Stimulated activated CD4-positive, alpha-beta T cell treated with anti-CD3 and anti-CD28 coated beads, Interleukin-1b, Interleukin-23, amount 100 ng/mL, for 24 hours (primary cell): ENCODE measurements at regions not wholly inside any gene's neighbourhood (a gene's known extent, or its start where the extent isn't known, plus 50 kb on each side); places are given as distances from the start of the nearest gene placed in this dataset.

Experiments
- DNase-seq, 4 experiments: peaks; one replicate each; pipeline ENCODE4 v3.0.0-alpha.2; 2020; ENCODE audit warnings: low read depth in 4 of 4, low spot score in 1 of 4

GRCh38 chr2:71783215-71783614, 329.9 kb downstream of the DYSF start:
- no peak for DNase-seq

DNA sequence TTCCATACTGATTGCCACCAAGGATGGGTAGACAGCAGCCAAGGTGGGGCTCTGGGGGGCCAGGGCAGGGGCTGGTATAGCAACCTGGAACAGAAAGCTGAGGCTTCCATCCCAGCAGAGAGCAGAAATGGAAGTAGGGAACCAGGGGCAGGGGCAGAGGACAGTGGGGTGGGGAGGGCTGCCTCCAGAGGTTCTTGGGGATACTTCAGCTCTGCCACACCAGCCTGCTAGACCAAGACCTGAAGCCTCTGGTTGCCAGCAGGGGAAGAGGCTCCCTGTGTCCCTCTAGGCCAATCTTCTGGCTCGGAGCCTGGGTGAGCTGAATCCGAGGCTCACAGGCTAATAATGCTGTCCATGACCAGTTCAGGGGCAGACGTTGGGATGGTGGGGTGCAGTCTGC, 329.0 kb downstream of the DYSF start:
- no peak for DNase-seq

DNA sequence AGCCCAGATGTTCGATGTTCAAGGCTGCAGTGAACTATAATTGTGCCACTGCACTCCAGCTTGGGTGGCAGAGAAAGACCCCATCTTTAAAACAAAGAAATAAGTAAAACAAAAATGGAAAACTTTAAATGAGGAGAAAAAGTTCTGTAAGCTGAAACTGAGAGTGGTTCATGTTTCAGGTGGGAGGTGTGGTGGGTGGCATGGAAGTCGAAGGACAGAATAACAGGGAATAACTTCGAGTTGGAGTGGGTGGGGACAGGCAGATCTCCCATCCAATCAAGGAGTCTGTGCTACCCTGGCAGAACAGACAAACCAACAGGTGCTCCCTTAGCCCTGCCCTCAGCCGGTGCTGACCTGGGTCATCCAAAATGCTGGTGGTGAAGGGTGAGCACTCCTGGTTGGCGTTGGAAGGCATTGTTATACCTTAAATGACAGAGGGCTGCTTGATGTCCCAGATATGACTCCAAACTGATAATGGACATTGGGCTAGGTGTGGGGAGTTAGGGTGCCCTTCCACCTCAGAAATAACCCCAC, 328.4 kb downstream of the DYSF start:
- no peak for DNase-seq

DNA sequence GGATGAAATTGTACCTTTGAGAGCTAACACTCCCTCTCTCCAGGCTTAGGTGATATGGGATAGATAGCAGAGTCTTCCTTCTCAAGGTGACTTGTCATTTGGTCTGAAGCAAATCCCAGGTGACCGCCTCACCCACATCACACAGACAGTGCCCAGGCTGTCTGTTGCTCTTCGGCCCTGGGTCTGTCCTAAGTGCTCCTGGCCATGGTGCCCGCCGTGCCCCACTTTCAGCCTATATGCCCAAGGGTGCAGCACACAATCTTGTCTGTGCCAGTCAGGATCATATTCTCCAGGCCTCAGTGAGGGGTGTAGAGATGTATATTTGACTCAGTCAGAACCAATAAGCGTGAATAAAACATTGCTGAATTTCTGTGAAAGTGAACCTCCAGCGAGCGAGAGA, 326.8 kb downstream of the DYSF start:
- no peak for DNase-seq

DNA sequence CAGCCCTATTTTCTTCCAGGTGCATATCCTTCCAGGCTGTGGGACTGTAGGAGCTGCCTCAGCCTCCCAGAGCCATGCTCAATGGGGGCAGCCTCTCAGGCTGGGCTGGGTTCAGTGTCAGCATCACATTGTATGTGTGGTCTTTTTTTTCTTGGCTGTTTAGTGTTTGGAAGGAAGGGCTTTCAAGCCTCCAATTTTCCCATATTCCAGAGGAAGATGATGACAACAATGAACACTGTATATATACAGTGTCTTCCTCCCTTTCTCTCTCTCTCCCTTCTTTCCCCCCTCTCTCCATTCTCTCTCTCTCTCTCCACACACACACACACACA, 326.4 kb downstream of the DYSF start:
- DNase-seq, result no peak

GRCh38 chr2:71778936-71779773, 325.8 kb downstream of the DYSF start:
- DNase-seq, result no peak

- DNase-seq, result no peak
These were observed 325.2 kb downstream of the DYSF start for GRCh38 chr2:71778514-71778913.

DNA sequence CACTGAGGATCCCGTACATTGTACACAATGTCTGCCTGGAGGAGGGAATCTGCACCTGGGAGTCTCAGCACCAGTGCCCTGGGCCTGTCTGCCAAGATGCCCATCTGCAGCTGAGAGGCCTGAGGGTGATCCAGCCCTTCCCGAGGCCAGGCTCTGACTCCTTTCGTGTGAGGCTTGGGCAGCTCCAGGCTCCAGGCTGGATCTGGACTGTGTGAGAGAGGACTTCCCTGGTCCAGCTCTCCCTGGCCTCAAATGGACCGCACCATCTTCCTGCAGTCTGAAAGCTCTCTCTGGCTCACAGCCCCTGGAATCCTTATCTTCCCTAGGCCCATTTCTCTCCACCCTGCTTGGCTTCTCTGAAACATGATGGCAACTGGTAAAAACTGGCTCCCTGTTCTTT, 324.6 kb downstream of the DYSF start:
- no peak for DNase-seq

- DNase-seq, result no peak
These were observed 322.9 kb downstream of the DYSF start for GRCh38 chr2:71776227-71776626.

GRCh38 chr2:71773218-71773617, 319.9 kb downstream of the DYSF start:
- no peak for DNase-seq

DNA sequence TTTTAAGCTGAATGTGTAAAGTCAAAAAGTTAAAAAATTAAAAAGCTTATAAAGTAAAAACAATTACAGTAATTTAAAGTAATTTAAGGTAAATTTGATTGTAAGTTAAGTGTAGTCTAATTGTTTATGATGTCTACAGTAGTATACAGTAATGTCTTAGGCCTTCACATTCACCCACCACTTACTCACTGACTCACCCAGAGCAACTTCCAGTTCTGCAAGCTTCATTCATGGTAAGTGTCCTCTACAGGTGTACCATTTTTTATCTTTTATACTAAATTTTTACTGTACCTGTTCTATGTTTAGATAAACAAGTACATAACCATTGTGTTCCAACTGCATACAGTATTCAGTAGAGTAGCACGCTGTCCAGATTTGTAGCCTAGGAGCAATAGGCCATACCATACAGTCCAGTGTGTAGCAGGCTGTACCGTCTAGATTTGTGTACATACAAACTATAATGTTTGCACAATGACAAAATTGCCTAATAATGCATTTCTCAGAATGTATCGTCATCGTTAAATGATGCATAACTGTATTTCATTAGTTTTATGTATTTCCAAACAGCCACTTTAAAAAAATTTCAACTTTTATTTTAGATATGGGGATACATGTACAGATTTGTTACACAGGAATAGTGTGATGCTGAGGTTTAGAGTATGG, 319.3 kb downstream of the DYSF start:
- no peak for DNase-seq

GRCh38 chr2:71767663-71768062, 314.3 kb downstream of the DYSF start:
- no peak for DNase-seq

- no peak for DNase-seq
These were observed 305.7 kb downstream of the DYSF start for GRCh38 chr2:71759060-71759459.

DNA sequence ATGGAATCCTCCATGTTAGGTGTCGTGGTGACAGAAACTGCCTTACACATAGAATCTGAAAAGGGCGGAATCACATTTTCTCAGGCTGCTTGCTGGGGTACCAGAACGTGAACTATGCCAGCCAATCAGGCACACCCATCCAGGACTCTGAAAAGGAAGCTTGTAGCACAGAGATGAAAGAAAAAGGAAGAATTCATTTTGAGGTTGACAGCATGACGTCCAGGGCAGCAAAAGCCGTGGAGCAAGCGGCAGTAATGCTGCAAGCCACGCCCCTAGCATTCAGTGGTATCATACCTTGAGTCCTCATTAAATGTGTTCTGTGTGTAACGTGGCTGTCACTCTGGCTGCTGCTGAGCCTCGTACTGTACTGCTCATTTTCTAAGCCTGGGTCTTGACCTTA, 304.0 kb downstream of the DYSF start:
- no peak for DNase-seq

DNA sequence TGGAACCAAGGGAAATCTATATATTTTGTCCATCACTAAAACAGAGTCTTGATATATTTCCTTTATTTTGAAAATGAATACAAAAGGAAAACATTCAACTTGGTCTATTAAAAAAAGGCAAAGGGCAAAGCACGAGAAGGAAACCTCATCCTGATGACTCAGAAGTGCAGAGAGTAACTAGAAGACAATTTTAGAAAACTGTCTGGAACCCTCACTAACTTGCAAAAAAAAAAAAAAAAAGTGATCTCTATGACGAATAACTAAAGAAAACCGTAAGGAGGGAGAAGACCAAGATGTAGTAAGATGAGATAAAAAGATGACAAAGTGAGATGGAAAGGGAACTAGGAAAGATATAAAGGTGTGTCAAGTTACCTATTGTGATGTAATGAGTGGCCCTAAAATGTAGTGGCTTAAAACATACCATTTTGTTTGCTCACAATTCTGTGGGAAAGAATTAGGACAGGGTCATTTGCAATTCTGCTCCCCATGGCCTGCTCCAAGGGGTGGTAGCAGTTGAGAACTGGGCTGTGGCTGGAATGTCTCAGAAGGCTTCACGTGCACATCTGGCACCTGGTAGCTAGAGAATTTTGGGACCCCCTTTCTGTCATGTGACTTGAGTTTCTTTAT, 303.0 kb downstream of the DYSF start:
- no peak for DNase-seq

- no peak for DNase-seq
These were observed 298.2 kb downstream of the DYSF start for GRCh38 chr2:71751590-71751989.

DNA sequence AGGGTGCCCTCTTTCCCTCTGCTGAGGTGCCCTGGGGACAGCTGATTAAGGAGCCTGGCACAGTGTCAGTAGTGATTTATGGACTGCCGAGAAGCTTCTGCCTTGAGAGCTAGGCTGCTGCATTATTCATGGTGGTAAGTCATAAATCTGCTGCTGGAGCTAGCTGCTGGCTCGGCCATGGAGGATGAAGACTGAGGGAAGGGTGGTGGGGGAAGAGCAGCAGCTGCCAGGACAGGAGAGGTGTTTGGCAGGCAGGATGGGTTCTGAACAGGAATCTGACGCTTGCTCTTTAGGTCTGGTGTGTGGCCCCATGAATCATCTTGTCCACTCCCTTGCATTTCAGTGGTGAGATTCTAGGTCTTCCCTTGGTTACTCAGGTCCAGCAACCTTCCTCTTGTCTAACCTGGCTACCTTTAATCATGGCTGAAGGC, 296.3 kb downstream of the DYSF start:
- no peak for DNase-seq

- no peak for DNase-seq
These were observed 294.9 kb downstream of the DYSF start for GRCh38 chr2:71748227-71748626.

- no peak for DNase-seq
These were observed 294.2 kb downstream of the DYSF start for GRCh38 chr2:71747559-71747958.

DNA sequence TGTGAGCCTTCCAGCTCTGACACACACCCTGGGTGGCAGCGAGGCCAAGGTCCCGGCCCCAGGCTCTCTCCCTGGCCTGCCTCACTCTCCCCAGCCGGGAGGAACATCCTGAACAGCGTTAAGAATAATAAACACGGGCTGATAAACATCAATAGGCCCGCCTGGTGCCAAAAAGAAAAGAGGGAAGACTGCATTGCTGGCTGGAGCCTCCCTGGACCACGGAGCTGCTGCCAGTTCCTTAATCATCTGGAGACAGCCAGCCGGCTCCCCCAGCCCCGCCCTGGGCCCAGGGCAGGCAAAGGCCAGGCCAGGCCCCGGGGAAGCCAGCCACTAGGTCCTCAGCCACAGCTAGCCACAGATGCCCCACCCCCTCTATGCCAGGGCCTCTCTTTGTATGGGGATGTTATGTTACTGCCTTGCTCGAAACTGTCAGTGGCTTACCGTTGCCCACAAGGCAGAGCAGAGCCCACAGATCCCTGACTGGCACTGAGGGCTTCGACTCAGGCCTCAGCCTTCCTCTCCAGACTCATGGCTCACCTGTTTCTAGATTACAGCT, 293.7 kb downstream of the DYSF start:
- no peak for DNase-seq

- no peak for DNase-seq
These were observed 291.4 kb downstream of the DYSF start for GRCh38 chr2:71744781-71745180.
